Type B pancreatic cell (in vitro differentiated cells): ENCODE measurements at regions not wholly inside any gene's neighbourhood (a gene's known extent, or its start where the extent isn't known, plus 50 kb on each side); places are given as distances from the start of the nearest gene placed in this dataset.
"Not testable (repeated sequence)": the region's sequence is repeated elsewhere in the genome, so short reads cannot be mapped to it uniquely, and the experiment has no call there.

Experiments
- DNase-seq: peaks from one replicate; pipeline ENCODE4 v3.0.0; 2021; ENCODE audit warnings: mixed read lengths; ENCODE audit not compliant: unreplicated experiment; ENCODE audit errors: extremely low spot score
- H3K27ac Mint-ChIP-seq: 2 replicates; pipeline ENCODE4 v1.8.0; 2021; ENCODE audit warnings: mild to moderate bottlenecking, mixed read lengths
- H3K27me3 Mint-ChIP-seq: 2 replicates; pipeline ENCODE4 v1.8.0; 2021; ENCODE audit warnings: mixed read lengths
- H3K36me3 Mint-ChIP-seq: 2 replicates; pipeline ENCODE4 v1.8.0; 2021; ENCODE audit warnings: mixed read lengths
- H3K4me1 Mint-ChIP-seq: one replicate; pipeline ENCODE4 v1.8.0; 2021; ENCODE audit warnings: mixed read lengths; ENCODE audit not compliant: unreplicated experiment
- H3K4me3 Mint-ChIP-seq: 2 replicates; pipeline ENCODE4 v1.8.0; 2021; ENCODE audit warnings: mild to moderate bottlenecking, mixed read lengths
- H3K9me3 Mint-ChIP-seq: 2 replicates; pipeline ENCODE4 v1.8.0; 2021; ENCODE audit warnings: mixed read lengths
- CTCF ChIP-seq: fragments of 200-600 bp; sonication (generic); conservative IDR thresholded peaks from 2 replicates; pipeline ENCODE4 v1.5.0; 2021; ENCODE audit warnings: antibody characterized with exemption, mild to moderate bottlenecking

GRCh38 chr13:111590796-111591195 lies 270.4 kb downstream of the TEX29 start:
- no peak for TF ChIP-seq CTCF
- no peak for DNase-seq
- Mint-ChIP-seq H3K36me3 (no peaks in the 10 kb centered on the region), H3K4me1 (no peaks in the 10 kb centered on the region), H3K27me3 (peaks cover 18% of the 10 kb centered on the region), H3K9me3 (no peaks in the 10 kb centered on the region), H3K27ac (no peak overlapping the region), H3K4me3 (no peak overlapping the region)

- not testable (repeated sequence) for H3K4me1 Mint-ChIP-seq, H3K9me3 Mint-ChIP-seq, H3K27ac Mint-ChIP-seq, H3K36me3 Mint-ChIP-seq, H3K4me3 Mint-ChIP-seq, DNase-seq
- peaks cover 20% of the 10 kb centered on the region for H3K27me3 Mint-ChIP-seq
Measured at GRCh38 chr13:111593490-111593889, 273.0 kb downstream of the TEX29 start.

GRCh38 chr13:111594606-111595005 lies 274.2 kb downstream of the TEX29 start:
- H3K36me3 Mint-ChIP-seq: no peaks in the 10 kb centered on the region
- no peak overlapping the region for H3K4me3 Mint-ChIP-seq
- peaks cover 24% of the 10 kb centered on the region for H3K27me3 Mint-ChIP-seq
- no peak for DNase-seq
- TF ChIP-seq CTCF: no peak
- H3K27ac Mint-ChIP-seq: no peak overlapping the region
- H3K4me1 Mint-ChIP-seq: peaks cover 4% of the 10 kb centered on the region
- H3K9me3 Mint-ChIP-seq: no peaks in the 10 kb centered on the region

- Mint-ChIP-seq H3K4me3 (no peak overlapping the region), H3K27me3 (peaks cover 22% of the 10 kb centered on the region), H3K27ac (no peak overlapping the region), H3K9me3 (no peaks in the 10 kb centered on the region), H3K36me3 (no peaks in the 10 kb centered on the region), H3K4me1 (peaks cover 4% of the 10 kb centered on the region)
- no peak for DNase-seq
- no peak for TF ChIP-seq CTCF
Measured at GRCh38 chr13:111595276-111595675, 274.8 kb downstream of the TEX29 start.

GRCh38 chr13:111595791-111596190 lies 275.3 kb downstream of the TEX29 start:
- no peaks in the 10 kb centered on the region for H3K36me3 Mint-ChIP-seq
- peaks cover 20% of the 10 kb centered on the region for H3K27me3 Mint-ChIP-seq
- no peaks in the 10 kb centered on the region for H3K9me3 Mint-ChIP-seq
- no peak for TF ChIP-seq CTCF
- no peak for DNase-seq
- H3K27ac Mint-ChIP-seq: no peak overlapping the region
- H3K4me3 Mint-ChIP-seq: no peak overlapping the region
- H3K4me1 Mint-ChIP-seq: peaks cover 4% of the 10 kb centered on the region

- Mint-ChIP-seq H3K27me3 (peaks cover 16% of the 10 kb centered on the region), H3K9me3 (no peaks in the 10 kb centered on the region), H3K27ac (no peak overlapping the region), H3K36me3 (no peaks in the 10 kb centered on the region), H3K4me3 (no peak overlapping the region), H3K4me1 (peaks cover 4% of the 10 kb centered on the region)
- TF ChIP-seq CTCF: no peak
- DNase-seq: no peak
Measured at GRCh38 chr13:111597191-111597611, 276.8 kb downstream of the TEX29 start.
